GM19324 (cell line): ENCODE measurements at regions not wholly inside any gene's neighbourhood (a gene's known extent, or its start where the extent isn't known, plus 50 kb on each side); places are given as distances from the start of the nearest gene placed in this dataset.

Source experiments
- ATAC-seq: cut with Tn5 transposase; IDR thresholded peaks from one replicate; pipeline ENCODE4 v1.9.1; 2021; ENCODE audit warnings: mild to moderate bottlenecking, moderate library complexity; ENCODE audit not compliant: unreplicated experiment, low FRiP score

GRCh38 chr9:80156756-80157472, 585.1 kb downstream of the TLE4 start:
- peak; percentile 80 for ATAC-seq

GRCh38 chr9:80156262-80156661, 584.5 kb downstream of the TLE4 start:
- no peak for ATAC-seq

DNA sequence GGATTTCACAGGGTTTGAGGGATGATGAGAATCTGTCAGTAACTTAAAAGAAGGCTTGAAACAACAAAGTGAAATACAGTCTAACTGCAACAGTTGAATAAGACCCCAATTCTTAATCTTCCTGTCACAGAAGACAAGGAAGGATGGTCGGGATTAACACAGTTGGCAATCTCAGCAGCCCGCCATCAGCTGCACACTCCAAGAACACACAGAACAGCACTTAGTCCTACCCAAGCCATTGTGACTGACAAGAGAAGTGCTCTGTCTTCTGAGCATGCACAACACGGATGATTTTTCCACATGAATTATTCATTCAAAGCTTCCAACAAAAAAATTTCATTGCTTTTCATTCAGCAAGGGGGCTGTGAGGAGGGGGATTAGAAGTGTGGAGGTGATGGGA, 576.1 kb downstream of the TLE4 start:
- ATAC-seq = no peak

- ATAC-seq = no peak
Observed at GRCh38 chr9:80146466-80146865, 574.7 kb downstream of the TLE4 start.

- no peak for ATAC-seq
Observed at GRCh38 chr9:80144856-80145255, 573.1 kb downstream of the TLE4 start.

DNA sequence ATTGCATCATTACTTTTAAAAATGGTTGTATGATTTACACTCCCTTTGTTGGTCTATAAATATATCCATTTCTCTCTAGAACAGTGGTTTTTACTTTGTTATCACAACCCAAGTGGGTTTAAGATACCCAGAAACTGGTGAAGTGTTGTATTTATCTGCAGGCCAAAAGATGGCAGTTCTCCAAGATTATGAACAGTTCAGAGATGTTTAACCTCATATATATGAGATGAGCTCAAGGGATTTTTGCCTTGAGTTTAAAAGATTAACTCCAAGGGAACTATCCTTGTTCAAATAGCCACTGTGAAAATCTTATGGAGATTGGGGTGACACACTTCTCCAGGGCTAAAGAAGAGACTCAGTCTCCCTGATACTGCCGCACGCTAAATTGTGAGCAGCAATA, 572.6 kb downstream of the TLE4 start:
- ATAC-seq = no peak

GRCh38 chr9:80143899-80144298, 572.1 kb downstream of the TLE4 start:
- peak; percentile 84 for ATAC-seq

- ATAC-seq = peak; percentile 91
Observed at GRCh38 chr9:80134487-80134886, 562.7 kb downstream of the TLE4 start.

DNA sequence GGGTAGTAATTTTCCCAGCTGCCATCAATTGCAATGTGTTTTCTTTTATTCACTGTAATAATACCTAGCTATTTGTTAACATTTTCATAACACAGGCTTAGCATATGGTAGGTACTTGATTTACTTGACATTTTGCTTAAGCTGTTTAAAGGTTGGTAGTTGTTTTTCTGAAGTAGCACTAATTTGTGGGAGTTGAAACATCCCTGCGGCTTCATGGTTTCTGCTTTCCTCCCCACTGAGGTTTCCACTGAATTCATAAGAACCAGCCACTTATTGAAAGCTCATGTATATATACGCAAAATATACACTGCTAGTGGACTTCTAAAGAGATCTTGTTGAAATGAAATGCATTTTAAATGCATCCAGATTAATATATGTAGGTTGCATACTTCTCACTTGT, 559.9 kb downstream of the TLE4 start:
- ATAC-seq = no peak

DNA sequence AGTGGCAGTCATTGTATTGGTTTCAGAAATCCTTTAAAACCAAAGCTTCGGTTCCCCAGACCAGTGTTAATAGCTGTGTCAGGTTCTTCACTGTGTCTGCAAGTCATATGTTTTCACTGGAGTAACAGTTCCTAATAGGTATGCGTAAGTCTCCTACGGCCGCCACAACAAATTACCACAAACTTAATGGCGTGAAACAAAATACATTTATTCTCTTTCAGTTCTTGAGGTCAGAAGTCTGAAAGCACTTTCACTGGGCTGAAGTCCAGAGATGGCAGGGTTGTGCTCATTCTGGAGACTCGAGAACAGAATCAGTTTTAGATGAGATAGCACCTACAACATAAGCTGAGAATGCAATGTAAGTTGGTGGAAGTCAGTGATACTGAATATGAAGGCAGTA, 556.2 kb downstream of the TLE4 start:
- no peak for ATAC-seq

DNA sequence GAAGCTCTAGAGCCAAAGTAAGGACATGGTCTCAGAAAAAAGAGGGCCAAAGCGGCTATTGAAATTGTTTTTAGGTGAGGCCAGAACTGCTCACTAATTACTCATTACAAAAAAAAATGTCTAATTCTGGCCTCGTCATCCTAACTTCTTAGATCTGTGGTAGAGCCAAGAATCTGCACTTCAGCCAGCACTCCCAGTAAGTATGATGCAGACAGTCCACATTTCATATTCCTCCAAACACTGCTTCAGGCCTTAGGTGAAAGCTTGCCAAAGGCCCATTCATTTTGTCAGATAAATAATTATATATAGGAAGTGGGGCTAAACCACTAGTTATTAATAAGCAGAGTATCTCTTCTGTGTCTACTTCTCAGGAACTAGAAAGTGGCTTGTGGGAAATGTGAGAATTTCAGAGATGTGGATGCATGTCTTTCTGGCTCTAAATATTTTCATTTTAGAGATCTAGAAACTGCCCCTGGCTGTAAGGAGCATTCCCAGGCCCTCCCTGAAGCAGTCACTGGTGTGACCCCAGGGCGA, 554.0 kb downstream of the TLE4 start:
- ATAC-seq = no peak

GRCh38 chr9:80117031-80117430, 545.3 kb downstream of the TLE4 start:
- no peak for ATAC-seq

- ATAC-seq = no peak
Observed at GRCh38 chr9:80114241-80114640, 542.5 kb downstream of the TLE4 start.

- no peak for ATAC-seq
Observed at GRCh38 chr9:80107931-80108660, 536.3 kb downstream of the TLE4 start.

- no peak for ATAC-seq
Observed at GRCh38 chr9:80097476-80097875, 525.7 kb downstream of the TLE4 start.

- no peak for ATAC-seq
Observed at GRCh38 chr9:80094176-80094771, 522.5 kb downstream of the TLE4 start.

DNA sequence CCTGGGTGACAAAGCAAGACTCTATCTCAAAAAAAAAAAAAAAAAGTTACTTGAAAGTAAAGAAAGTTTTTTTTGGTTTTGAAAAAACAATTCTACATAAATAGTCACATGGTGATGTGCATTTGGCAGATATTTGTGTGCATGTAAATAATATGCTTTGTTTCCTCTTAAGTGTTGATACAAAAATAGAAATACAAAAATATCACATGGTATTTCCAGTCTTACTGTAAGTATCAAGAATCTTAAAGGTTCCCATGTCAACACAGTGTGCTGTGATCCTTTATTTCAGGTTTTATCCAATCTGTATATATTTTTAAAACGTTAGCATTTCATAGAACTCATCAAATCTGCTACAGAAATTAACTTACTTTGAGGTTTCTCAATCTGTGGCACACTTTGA, 521.9 kb downstream of the TLE4 start:
- no peak for ATAC-seq

DNA sequence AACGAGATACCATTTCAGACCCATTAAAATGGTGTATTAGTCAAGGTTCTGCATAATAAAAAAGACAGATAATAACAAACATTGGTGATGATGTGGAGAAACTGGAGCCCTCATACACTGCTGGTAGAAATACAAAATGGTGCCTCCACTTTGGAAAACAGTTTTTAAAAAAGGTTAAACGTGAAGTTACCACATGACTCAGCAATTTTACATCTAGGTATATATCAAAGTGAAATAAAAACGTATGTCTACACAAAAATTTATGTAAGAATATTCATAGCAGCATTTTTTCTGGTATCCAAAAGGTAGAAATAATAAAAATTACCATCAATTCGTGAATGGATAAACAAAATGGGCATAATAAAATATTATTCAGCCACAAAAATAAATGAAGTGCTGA, 519.8 kb downstream of the TLE4 start:
- ATAC-seq = no peak

GRCh38 chr9:80090317-80090716, 518.6 kb downstream of the TLE4 start:
- ATAC-seq = no peak

- no peak for ATAC-seq
Observed at GRCh38 chr9:80086822-80087345, 515.1 kb downstream of the TLE4 start.

GRCh38 chr9:80086386-80086785, 514.6 kb downstream of the TLE4 start:
- ATAC-seq = no peak
